B cell (primary cell): ENCODE measurements at regions not wholly inside any gene's neighbourhood (a gene's known extent, or its start where the extent isn't known, plus 50 kb on each side); places are given as distances from the start of the nearest gene placed in this dataset.

ENCODE experiments used
- ATAC-seq: fragments of 200-7000 bp; cut with Tn5 transposase; one replicate; pipeline ENCODE4 v1.10.0; 2021; ENCODE audit warnings: low read depth, mild to moderate bottlenecking, moderate number of reproducible peaks, moderate library complexity
- CTCF ChIA-PET: fragments of 350-600 bp; sonication (Branson Sonifier 250); formaldehyde crosslinking; loops from one replicate; lab custom pipeline; 2021; ENCODE audit warnings: antibody characterized with exemption, inconsistent platforms; lab: Charles Lee
- POLR2A ChIA-PET: fragments of 350-600 bp; sonication (Branson Sonifier 250); formaldehyde crosslinking; loops from one replicate; lab custom pipeline; 2021; ENCODE audit warnings: antibody characterized with exemption; lab: Charles Lee
- DNase-seq: peaks from one replicate; pipeline ENCODE4 v3.0.0; 2013
- H2AFZ ChIP-seq: 2 replicates; pipeline ENCODE4 v1.6.1; 2012; ENCODE audit warnings: mild to moderate bottlenecking, low read depth, low read length; ENCODE audit not compliant: insufficient read depth, poor library complexity, severe bottlenecking
- H3K27ac ChIP-seq, 2 donors: 1 replicate in 1 of 2; 2 replicates in 1 of 2; pipeline ENCODE4 v1.5.1; 2012 to 2013; ENCODE audit warnings: low read length in 2 of 2, mild to moderate bottlenecking in 2 of 2, moderate library complexity in 1 of 2
- H3K27me3 ChIP-seq, 4 experiments: fragments of 200-600 bp in 1 of 4; sonication (generic) in 1 of 4; replicated peaks in 1 of 4; 1 replicate in 2 of 4; 2 replicates in 2 of 4; pipeline versions ENCODE4 v1.6.1 to v1.7.0; 2013 to 2016; ENCODE audit warnings: low read length in 3 of 4, mild to moderate bottlenecking in 2 of 4, mixed read lengths in 1 of 4, moderate library complexity in 1 of 4; ENCODE audit not compliant: insufficient read depth in 4 of 4, control insufficient read depth in 3 of 4; ENCODE audit errors: control extremely low read depth in 1 of 4
- H3K36me3 ChIP-seq, 2 experiments: replicated peaks in 1 of 2; 1 replicate in 1 of 2; 2 replicates in 1 of 2; pipeline versions ENCODE4 v1.6.1 to v1.7.1; 2013; ENCODE audit warnings: low read length in 1 of 2; ENCODE audit not compliant: insufficient read depth in 2 of 2, control insufficient read depth in 1 of 2; ENCODE audit errors: control extremely low read depth in 1 of 2, extremely low read depth in 1 of 2
- H3K4me1 ChIP-seq, 2 donors: fragments of 200-600 bp in 1 of 2; sonication (generic) in 1 of 2; 1 replicate in 1 of 2; 2 replicates in 1 of 2; pipeline versions ENCODE4 v1.5.1 to v1.6.1; 2013 to 2017; ENCODE audit warnings: low read length in 2 of 2; ENCODE audit not compliant: control insufficient read depth in 2 of 2, insufficient read depth in 2 of 2
- H3K4me2 ChIP-seq: replicated peaks from 2 replicates; pipeline ENCODE3; 2012; ENCODE audit warnings: mild to moderate bottlenecking, low read depth, low read length; ENCODE audit not compliant: poor library complexity, severe bottlenecking
- H3K4me3 ChIP-seq, 5 experiments: fragments of 200-600 bp in 1 of 5; sonication (generic) in 1 of 5; 1 replicate in 3 of 5; 2 replicates in 2 of 5; pipeline versions ENCODE4 v1.5.1 to v1.7.0; 2011 to 2016; ENCODE audit warnings: low read length in 4 of 5, mild to moderate bottlenecking in 4 of 5, low read depth in 2 of 5, control low read depth in 1 of 5, moderate library complexity in 1 of 5; ENCODE audit not compliant: insufficient read depth in 1 of 5; ENCODE audit errors: control extremely low read depth in 1 of 5, extremely low read depth in 1 of 5
- H3K79me2 ChIP-seq: fragments of 200-600 bp; sonication (generic); one replicate; pipeline ENCODE4 v1.6.0; 2016; ENCODE audit warnings: low read length; ENCODE audit not compliant: control insufficient read depth, insufficient read depth
- H3K9ac ChIP-seq: fragments of 200-600 bp; sonication (generic); 2 replicates; pipeline ENCODE4 v1.6.1; 2017; ENCODE audit warnings: mild to moderate bottlenecking, low read length, moderate library complexity
- H3K9me3 ChIP-seq, 3 donors: one replicate each; pipeline versions ENCODE4 v1.6.1 to v1.7.1; 2013; ENCODE audit warnings: low read length in 2 of 3; ENCODE audit not compliant: control insufficient read depth in 2 of 3, insufficient read depth in 1 of 3; ENCODE audit errors: control extremely low read depth in 1 of 3
- H4K20me1 ChIP-seq: 2 replicates; pipeline ENCODE4 v1.6.0; 2012; ENCODE audit warnings: mild to moderate bottlenecking, low read length; ENCODE audit not compliant: insufficient read depth, control insufficient read depth, poor library complexity, severe bottlenecking
- H3K27ac Mint-ChIP-seq: one replicate; pipeline ENCODE4 v1.8.0; 2021; ENCODE audit warnings: mixed read lengths
- H3K27me3 Mint-ChIP-seq: one replicate; pipeline ENCODE4 v1.8.0; 2021; ENCODE audit warnings: mixed read lengths
- H3K4me1 Mint-ChIP-seq: one replicate; pipeline ENCODE4 v1.8.0; 2021; ENCODE audit warnings: mixed read lengths
- H3K4me3 Mint-ChIP-seq: one replicate; pipeline ENCODE4 v1.8.0; 2021; ENCODE audit warnings: mixed read lengths
- H3K9me3 Mint-ChIP-seq: one replicate; pipeline ENCODE4 v1.8.0; 2022; ENCODE audit warnings: mixed read lengths; ENCODE audit not compliant: insufficient read depth
- CTCF ChIP-seq: fragments of 200-600 bp; IDR thresholded peaks from one replicate; pipeline ENCODE4 v1.8.0; 2022; ENCODE audit warnings: antibody characterized with exemption, mild to moderate bottlenecking
- EZH2 ChIP-seq: IDR thresholded peaks from 2 replicates; pipeline ENCODE4 v1.6.1; 2012; ENCODE audit warnings: borderline replicate concordance, low read depth, mild to moderate bottlenecking, moderate library complexity, low read length; ENCODE audit not compliant: insufficient read depth, poor library complexity, severe bottlenecking
- WGBS: methylation state at CpG from one replicate; pipeline ENCODE4 v1.1.5; 2013; ENCODE audit warnings: missing lambda C conversion rate; ENCODE audit not compliant: insufficient coverage; 5-methylcytosine and 5-hydroxymethylcytosine counted together
- intact Hi-C: fragments of 100-400 bp; cut with micrococcal nuclease; formaldehyde crosslinking; loops from one replicate; pipeline ENCODE4 v1.10.0; 2022

- CTCF ChIA-PET: no interaction called here
- POLR2A ChIA-PET: no interaction called here
- H3K27me3 Mint-ChIP-seq: no peaks in the 10 kb centered on the region
- Histone ChIP-seq H2AFZ (no peak overlapping the region), H3K4me2 (no peak overlapping the region), H4K20me1 (no peaks in the 10 kb centered on the region), H3K27me3 (no peaks in the 10 kb centered on the region), H3K4me1 (no peaks in the 10 kb centered on the region), H3K27ac (no peak overlapping the region), H3K36me3 (no peaks in the 10 kb centered on the region), H3K9ac (no peak overlapping the region), H3K4me3 (no peak overlapping the region), H3K9me3 (peaks cover 0 to 24% (median 0%) of the 10 kb centered on the region in 3 donors), H3K79me2 (no peaks in the 10 kb centered on the region)
- TF ChIP-seq CTCF (no peak), EZH2 (no peak)
- no peak overlapping the region for H3K4me3 Mint-ChIP-seq
- H3K9me3 Mint-ChIP-seq: peaks cover 2% of the 10 kb centered on the region
- no peak overlapping the region for H3K27ac Mint-ChIP-seq
- 58% methylated on average over 2 of the region's 5 CpGs for WGBS
- no peaks in the 10 kb centered on the region for H3K4me1 Mint-ChIP-seq
- no peak for DNase-seq
- intact Hi-C loops: no loop called here
- no peak for ATAC-seq
Observed at GRCh38 chr10:130340816-130341215, 204.6 kb downstream of the GLRX3 start.

- H3K4me2 ChIP-seq: no peak overlapping the region
- H3K4me3 Mint-ChIP-seq: no peak overlapping the region
- H3K9ac ChIP-seq: no peak overlapping the region
- H4K20me1 ChIP-seq: no peaks in the 10 kb centered on the region
- DNase-seq (no peak), ATAC-seq (no peak)
- no peaks in the 10 kb centered on the region for H3K4me1 ChIP-seq
- 24% methylated on average over 4 of the region's 6 CpGs for WGBS
- H3K9me3 ChIP-seq: peaks cover 0 to 24% (median 0%) of the 10 kb centered on the region in 3 donors
- no peaks in the 10 kb centered on the region for H3K79me2 ChIP-seq
- ChIA-PET CTCF (no interaction called here), POLR2A (no interaction called here)
- no peaks in the 10 kb centered on the region for H3K27me3 Mint-ChIP-seq
- TF ChIP-seq EZH2 (no peak), CTCF (no peak)
- H2AFZ ChIP-seq: no peak overlapping the region
- H3K4me3 ChIP-seq: no peak overlapping the region
- peaks cover 2% of the 10 kb centered on the region for H3K9me3 Mint-ChIP-seq
- no peaks in the 10 kb centered on the region for H3K27me3 ChIP-seq
- H3K27ac Mint-ChIP-seq: no peak overlapping the region
- H3K4me1 Mint-ChIP-seq: no peaks in the 10 kb centered on the region
- intact Hi-C loops: no loop called here
- no peaks in the 10 kb centered on the region for H3K36me3 ChIP-seq
- H3K27ac ChIP-seq: no peak overlapping the region
Observed at GRCh38 chr10:130341356-130341755, 205.2 kb downstream of the GLRX3 start.
